GM18861 (cell line): ENCODE measurements at regions not wholly inside any gene's neighbourhood (a gene's known extent, or its start where the extent isn't known, plus 50 kb on each side); places are given as distances from the start of the nearest gene placed in this dataset.
A peak's percentile ranks its signal among the peaks of the same experiment; 100 is the strongest.
"Not testable (repeated sequence)": the region's sequence is repeated elsewhere in the genome, so short reads cannot be mapped to it uniquely, and the experiment has no call there.

Source experiments
- ATAC-seq: cut with Tn5 transposase; IDR thresholded peaks from one replicate; pipeline ENCODE4 v1.9.1; 2021; ENCODE audit not compliant: unreplicated experiment

- ATAC-seq = no peak
These were observed 60.3 kb downstream of the EOMES start for GRCh38 chr3:27661797-27662196.

GRCh38 chr3:27659279-27660021 lies 62.7 kb downstream of the EOMES start:
- peak; percentile 70 for ATAC-seq

- ATAC-seq = peak; percentile 15
These were observed 63.4 kb downstream of the EOMES start for GRCh38 chr3:27658741-27659140.

- no peak for ATAC-seq
These were observed 64.3 kb downstream of the EOMES start for GRCh38 chr3:27657871-27658270.

- ATAC-seq = no peak
These were observed 64.7 kb downstream of the EOMES start for GRCh38 chr3:27657404-27657803.

GRCh38 chr3:27656790-27657189 lies 65.3 kb downstream of the EOMES start:
- no peak for ATAC-seq

- ATAC-seq = no peak
These were observed 66.6 kb downstream of the EOMES start for GRCh38 chr3:27655547-27655946.

GRCh38 chr3:27653803-27654558 lies 68.1 kb downstream of the EOMES start:
- no peak for ATAC-seq

- ATAC-seq = no peak
These were observed 72.8 kb downstream of the EOMES start for GRCh38 chr3:27649277-27649676.

GRCh38 chr3:27646896-27647295 lies 75.2 kb downstream of the EOMES start:
- no peak for ATAC-seq

GRCh38 chr3:27644941-27645340 lies 77.2 kb downstream of the EOMES start:
- ATAC-seq = no peak

GRCh38 chr3:27643355-27643754 lies 78.8 kb downstream of the EOMES start:
- no peak for ATAC-seq

- ATAC-seq = no peak
These were observed 79.3 kb downstream of the EOMES start for GRCh38 chr3:27642796-27643195.

GRCh38 chr3:27641888-27642601 lies 80.1 kb downstream of the EOMES start:
- no peak for ATAC-seq

- ATAC-seq = no peak
These were observed 80.8 kb downstream of the EOMES start for GRCh38 chr3:27641271-27641800.

GRCh38 chr3:27639271-27639670 lies 82.9 kb downstream of the EOMES start:
- ATAC-seq = no peak

- no peak for ATAC-seq
These were observed 83.5 kb downstream of the EOMES start for GRCh38 chr3:27638594-27638993.

GRCh38 chr3:27637346-27637995 lies 84.7 kb downstream of the EOMES start:
- no peak for ATAC-seq

- not testable (repeated sequence) for ATAC-seq
These were observed 87.1 kb downstream of the EOMES start for GRCh38 chr3:27635006-27635405.

- no peak for ATAC-seq
These were observed 88.9 kb downstream of the EOMES start for GRCh38 chr3:27633224-27633545.
